Fibroblast of the aortic adventitia (primary cell): ENCODE measurements at regions not wholly inside any gene's neighbourhood (a gene's known extent, or its start where the extent isn't known, plus 50 kb on each side); places are given as distances from the start of the nearest gene placed in this dataset.

Experiments used
- DNase-seq: peaks from one replicate; pipeline ENCODE4 v3.0.0-alpha.2; 2010; ENCODE audit warnings: low read depth
- H3K4me3 ChIP-seq: 2 replicates; pipeline ENCODE4 v1.5.1; 2011; ENCODE audit warnings: low read depth, mild to moderate bottlenecking, control low read depth, low read length, moderate library complexity
- CTCF ChIP-seq: IDR thresholded peaks from 2 replicates; pipeline ENCODE4 v1.5.1; 2011; ENCODE audit warnings: mild to moderate bottlenecking, low read length, control low read depth, inconsistent platforms; ENCODE audit not compliant: insufficient read depth

GRCh38 chr3:164080208-164080607 lies 998.1 kb downstream of the SI start:
- no peak overlapping the region for H3K4me3 ChIP-seq
- no peak for TF ChIP-seq CTCF
- DNase-seq: no peak

- TF ChIP-seq CTCF: no peak
- DNase-seq: no peak
- H3K4me3 ChIP-seq: no peak overlapping the region
These were observed 1014.0 kb downstream of the SI start for GRCh38 chr3:164064298-164064697.

- no peak for DNase-seq
These were observed 1017.4 kb downstream of the SI start for GRCh38 chr3:164060923-164061322.

GRCh38 chr3:164049847-164050246 lies 1028.4 kb downstream of the SI start:
- DNase-seq: no peak
- TF ChIP-seq CTCF: no peak
- no peak overlapping the region for H3K4me3 ChIP-seq

More at GRCh38 chr3:164060923-164061322, 1017.4 kb downstream of the SI start:
- TF ChIP-seq CTCF: no peak
- no peak overlapping the region for H3K4me3 ChIP-seq

- H3K4me3 ChIP-seq: no peak overlapping the region
- DNase-seq: no peak
- no peak for TF ChIP-seq CTCF
These were observed 1029.8 kb downstream of the SI start for GRCh38 chr3:164048451-164048850.

GRCh38 chr3:164040991-164041390 lies 1037.3 kb downstream of the SI start:
- no peak for DNase-seq
- no peak for TF ChIP-seq CTCF
- H3K4me3 ChIP-seq: no peak overlapping the region

- TF ChIP-seq CTCF: no peak
- H3K4me3 ChIP-seq: no peak overlapping the region
- DNase-seq: no peak
These were observed 1048.1 kb downstream of the SI start for GRCh38 chr3:164030194-164030593.
